Gastroesophageal sphincter (tissue), 4 donors: ENCODE measurements at regions not wholly inside any gene's neighbourhood (a gene's known extent, or its start where the extent isn't known, plus 50 kb on each side); places are given as distances from the start of the nearest gene placed in this dataset.

Source experiments
- ATAC-seq: fragments of 150-250 bp; one replicate; pipeline ENCODE4 v1.9.1; 2016; ENCODE audit warnings: mild to moderate bottlenecking, moderate library complexity
- H3K27ac ChIP-seq, 4 donors: fragments of 200-600 bp; sonication (generic) in 3 of 4; 1 replicate in 3 of 4; 2 replicates in 1 of 4; pipeline ENCODE4 v1.5.1; 2016 to 2019
- H3K27me3 ChIP-seq: fragments of 200-600 bp; sonication (generic); one replicate; pipeline ENCODE4 v1.5.1; 2019
- H3K36me3 ChIP-seq, 2 donors: fragments of 200-600 bp; sonication (generic); one replicate each; pipeline ENCODE4 v1.5.1; 2019; ENCODE audit warnings: control low read depth in 1 of 2
- H3K4me1 ChIP-seq, 3 donors: fragments of 200-600 bp; sonication (generic); 1 replicate in 2 of 3; 2 replicates in 1 of 3; pipeline ENCODE4 v1.5.1; 2016 to 2019; ENCODE audit warnings: control low read depth in 2 of 3
- H3K4me3 ChIP-seq, 2 donors: fragments of 200-600 bp; sonication (generic); one replicate each; pipeline ENCODE4 v1.5.1; 2019; ENCODE audit warnings: mild to moderate bottlenecking in 1 of 2, moderate library complexity in 1 of 2
- H3K9me3 ChIP-seq, 3 donors: fragments of 200-600 bp; sonication (generic); one replicate each; pipeline ENCODE4 v1.5.1; 2017 to 2019; ENCODE audit warnings: control low read depth in 2 of 3
- CTCF ChIP-seq, 4 experiments: fragments of 200-600 bp in 2 of 4; fragments of 450-650 bp in 2 of 4; sonication (generic) in 1 of 4; IDR thresholded peaks; one replicate each; pipeline ENCODE4 v1.5.1; 2017 to 2019; ENCODE audit warnings: antibody characterized with exemption in 4 of 4, mild to moderate bottlenecking in 2 of 4, moderate library complexity in 2 of 4
- EP300 ChIP-seq: sonication (generic); formaldehyde crosslinking; IDR thresholded peaks from one replicate; pipeline ENCODE4 v1.6.1; 2017; ENCODE audit warnings: antibody characterized with exemption, mild to moderate bottlenecking
- POLR2A ChIP-seq, 2 donors: fragments of 450-650 bp; IDR thresholded peaks; one replicate each; pipeline ENCODE4 v1.6.1; 2017; ENCODE audit warnings: antibody characterized with exemption in 2 of 2, mild to moderate bottlenecking in 2 of 2, moderate library complexity in 1 of 2
- POLR2AphosphoS5 ChIP-seq: sonication (generic); formaldehyde crosslinking; IDR thresholded peaks from one replicate; pipeline ENCODE4 v1.6.1; 2017; ENCODE audit warnings: antibody characterized with exemption
- WGBS, 2 donors: methylation state at CpG; one replicate each; pipeline ENCODE4 v1.1.5; 2018; ENCODE audit warnings: low coverage in 1 of 2; 5-methylcytosine and 5-hydroxymethylcytosine counted together

GRCh38 chr5:145637396-145637795 lies 197.7 kb downstream of the PRELID2 start:
- no peaks in the 10 kb centered on the region for H3K9me3 ChIP-seq
- no peak for ATAC-seq

GRCh38 chr5:145636371-145636770 lies 198.8 kb downstream of the PRELID2 start:
- H3K4me1 ChIP-seq = no peaks in the 10 kb centered on the region
- ATAC-seq = no peak

More at GRCh38 chr5:145637396-145637795, 197.7 kb downstream of the PRELID2 start:
- no peaks in the 10 kb centered on the region for H3K4me1 ChIP-seq
- no peak overlapping the region for H3K4me3 ChIP-seq
- H3K27ac ChIP-seq = no peak overlapping the region
- TF ChIP-seq POLR2AphosphoS5 = no peak
- no peak for TF ChIP-seq EP300
- no peak for TF ChIP-seq CTCF (IDR thresholded peaks at IDR 0.05)
- TF ChIP-seq POLR2A (IDR thresholded peaks at IDR 0.05) = no peak
- H3K36me3 ChIP-seq = no peaks in the 10 kb centered on the region
- H3K27me3 ChIP-seq = no peaks in the 10 kb centered on the region

GRCh38 chr5:145633474-145633873 lies 201.7 kb downstream of the PRELID2 start:
- 95 to 100% methylated on average over 3 of the region's 3 CpGs for whole genome bisulfite sequencing, 2 donors
- no peaks in the 10 kb centered on the region for H3K36me3 ChIP-seq
- no peak overlapping the region for H3K27ac ChIP-seq
- H3K9me3 ChIP-seq = no peaks in the 10 kb centered on the region
- no peak for ATAC-seq
- no peaks in the 10 kb centered on the region for H3K4me1 ChIP-seq
- H3K4me3 ChIP-seq = no peak overlapping the region
- no peaks in the 10 kb centered on the region for H3K27me3 ChIP-seq
- TF ChIP-seq CTCF (IDR thresholded peaks at IDR 0.05) (no peak), POLR2AphosphoS5 (no peak), EP300 (no peak), POLR2A (IDR thresholded peaks at IDR 0.05) (no peak)

More at GRCh38 chr5:145636371-145636770, 198.8 kb downstream of the PRELID2 start:
- TF ChIP-seq POLR2A (IDR thresholded peaks at IDR 0.05) (no peak), CTCF (IDR thresholded peaks at IDR 0.05) (no peak)
- Histone ChIP-seq H3K27ac (no peak overlapping the region), H3K4me3 (no peak overlapping the region), H3K27me3 (no peaks in the 10 kb centered on the region), H3K9me3 (no peaks in the 10 kb centered on the region), H3K36me3 (no peaks in the 10 kb centered on the region)

- 75 to 100% methylated on average over 1 of the region's 1 CpG for WGBS, 2 donors
- Histone ChIP-seq H3K9me3 (no peaks in the 10 kb centered on the region), H3K27me3 (no peaks in the 10 kb centered on the region), H3K4me1 (no peaks in the 10 kb centered on the region), H3K27ac (no peak overlapping the region), H3K36me3 (no peaks in the 10 kb centered on the region), H3K4me3 (no peak overlapping the region)
- ATAC-seq = no peak
- TF ChIP-seq EP300 (no peak), CTCF (IDR thresholded peaks at IDR 0.05) (no peak), POLR2AphosphoS5 (no peak), POLR2A (IDR thresholded peaks at IDR 0.05) (no peak)
Observed at GRCh38 chr5:145632701-145633100, 202.4 kb downstream of the PRELID2 start.

- Histone ChIP-seq H3K36me3 (no peaks in the 10 kb centered on the region), H3K4me3 (no peak overlapping the region), H3K27me3 (no peaks in the 10 kb centered on the region), H3K9me3 (peaks cover 0 to 2% (median 0%) of the 10 kb centered on the region in 3 donors), H3K27ac (no peak overlapping the region), H3K4me1 (no peaks in the 10 kb centered on the region)
- ATAC-seq = no peak
- WGBS, 2 donors = 61 to 74% methylated on average over 3 of the region's 3 CpGs
- no peak for TF ChIP-seq EP300
- no peak for TF ChIP-seq POLR2A (IDR thresholded peaks at IDR 0.05)
- no peak for TF ChIP-seq POLR2AphosphoS5
- TF ChIP-seq CTCF (IDR thresholded peaks at IDR 0.05) = no peak
Observed at GRCh38 chr5:145629047-145629446, 206.1 kb downstream of the PRELID2 start.
